ENCODE measurements at regions not wholly inside any gene's neighbourhood (a gene's known extent, or its start where the extent isn't known, plus 50 kb on each side); places are given as distances from the start of the nearest gene placed in this dataset.

GRCh38 chr11:71200172-71200716, 52.1 kb downstream of the SHANK2 start:
- H3K4me1 ChIP-seq (ENCODE audit: control insufficient read depth, extremely low read depth, insufficient read depth, low read length), result no peaks in the 10 kb centered on the region
- dilution Hi-C loops (cut with MboI; ENCODE audit: extremely low pct_ligation_motif_present, low sequenced_read_pairs) (no loop called here), intact Hi-C loops (cut with micrococcal nuclease) (no loop called here)
- H3K4me2 ChIP-seq (ENCODE audit: insufficient read depth, low read length), result no peak overlapping the region
- BruUV-seq (replicated peaks), result no TSS peak
- DNase-seq (ENCODE audit: low read depth, low spot score), result no peak
- no peak for FAIRE-seq
- POLR2A ChIA-PET, result no interaction called here
- no peak for TF ChIP-seq FOS (IDR thresholded peaks at IDR 0.05; ENCODE audit: borderline replicate concordance, insufficient read depth, low read length)
- TF ChIP-seq GATA2 (IDR thresholded peaks at IDR 0.05; ENCODE audit: insufficient read depth, insufficient read length, low read depth, low read length), result no peak
- no peak for TF ChIP-seq MYC (IDR thresholded peaks at IDR 0.05; ENCODE audit: low read depth, low read length)
- TF ChIP-seq CTCF (IDR thresholded peaks at IDR 0.05; ENCODE audit: extremely low read depth in 1 of 2, insufficient read depth in 1 of 2, low read depth in 1 of 2, low read length in 2 of 2), result no peak
- TF ChIP-seq EZH2 (IDR thresholded peaks at IDR 0.05; ENCODE audit: borderline replicate concordance, low read depth, low read length, severe bottlenecking), result no peak
- TF ChIP-seq POLR2A (IDR thresholded peaks at IDR 0.05; ENCODE audit: low read depth, low read length), result no peak
- no peak for TF ChIP-seq JUN (IDR thresholded peaks at IDR 0.05; ENCODE audit: borderline replicate concordance, insufficient read depth, insufficient read length, low read depth)
- TF ChIP-seq POLR2AphosphoS5 (IDR thresholded peaks at IDR 0.05; ENCODE audit: insufficient read depth, low read depth, low read length), result no peak
- no peak for TF ChIP-seq MAX (IDR thresholded peaks at IDR 0.05; ENCODE audit: insufficient read depth, insufficient read length)
- H3K9me1 ChIP-seq (replicated peaks; ENCODE audit: control insufficient read depth, extremely low read depth, insufficient read depth, low read length), result no peaks in the 10 kb centered on the region
- CTCF ChIA-PET, result no interaction called here
- no peaks in the 10 kb centered on the region for H3K36me3 ChIP-seq (ENCODE audit: control insufficient read depth in 2 of 2, extremely low read depth in 1 of 2, insufficient read depth in 2 of 2, low read length in 2 of 2)
- H3K9ac ChIP-seq (replicated peaks; ENCODE audit: extremely low read depth, insufficient read depth, low read length), result no peak overlapping the region
- peaks cover 2% of the 10 kb centered on the region for H3K9me3 ChIP-seq (replicated peaks; ENCODE audit: control insufficient read depth, insufficient read depth, low read length)
- H3K4me3 ChIP-seq (replicated peaks in 1 of 3; ENCODE audit: insufficient read depth in 1 of 3, low read depth in 1 of 3, low read length in 3 of 3), result no peak overlapping the region
- H4K20me1 ChIP-seq (replicated peaks; ENCODE audit: control insufficient read depth, extremely low read depth, insufficient read depth, low read length), result no peaks in the 10 kb centered on the region
- H3K27me3 ChIP-seq (ENCODE audit: control insufficient read depth in 2 of 2, insufficient read depth in 2 of 2, low read length in 2 of 2), result no peaks in the 10 kb centered on the region
- H3K27ac ChIP-seq (ENCODE audit: insufficient read depth, low read depth, low read length), result no peak overlapping the region
- H3K79me2 ChIP-seq (ENCODE audit: control insufficient read depth, insufficient read depth, low read length), result no peaks in the 10 kb centered on the region
- no peak overlapping the region for H2AFZ ChIP-seq (ENCODE audit: low read depth, low read length)

All from endothelial cell of umbilical vein (primary cell).